ENCODE measurements at regions not wholly inside any gene's neighbourhood (a gene's known extent, or its start where the extent isn't known, plus 50 kb on each side); places are given as distances from the start of the nearest gene placed in this dataset.

DNA sequence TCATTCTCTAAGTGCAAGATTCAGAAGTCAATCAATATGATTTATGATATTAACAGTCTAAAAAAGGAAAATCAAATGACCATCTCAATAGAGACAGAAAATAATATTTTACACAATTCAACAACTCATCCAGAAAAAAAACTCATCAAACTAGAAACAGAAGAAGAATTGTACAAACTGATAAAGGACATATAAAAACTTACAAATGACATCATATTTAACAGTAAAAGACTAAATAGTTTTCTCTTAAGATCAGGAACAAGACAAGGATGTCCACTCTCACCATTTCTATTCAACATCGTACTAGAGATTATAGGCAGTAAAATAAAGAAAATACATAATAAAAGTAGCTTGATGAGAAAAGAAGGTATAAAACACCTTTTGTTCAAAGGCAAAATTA is 527.3 kb downstream of the DACH1 start:
- Histone ChIP-seq H3K27ac (ENCODE audit: low read length) (no peak overlapping the region), H3K4me1 (ENCODE audit: control insufficient read depth, insufficient read depth, low read length) (no peaks in the 10 kb centered on the region), H3K4me3 (ENCODE audit: low read length) (no peak overlapping the region), H3K27me3 (ENCODE audit: control insufficient read depth, insufficient read depth) (no peaks in the 10 kb centered on the region), H3K9me3 (ENCODE audit: control insufficient read depth, low read length) (no peaks in the 10 kb centered on the region)
- 90% methylated on average over 1 of the region's 1 CpG for WGBS
- intact Hi-C loops (cut with DNase I) = no loop called here
- ATAC-seq (no peak), DNase-seq (no peak)

DNA sequence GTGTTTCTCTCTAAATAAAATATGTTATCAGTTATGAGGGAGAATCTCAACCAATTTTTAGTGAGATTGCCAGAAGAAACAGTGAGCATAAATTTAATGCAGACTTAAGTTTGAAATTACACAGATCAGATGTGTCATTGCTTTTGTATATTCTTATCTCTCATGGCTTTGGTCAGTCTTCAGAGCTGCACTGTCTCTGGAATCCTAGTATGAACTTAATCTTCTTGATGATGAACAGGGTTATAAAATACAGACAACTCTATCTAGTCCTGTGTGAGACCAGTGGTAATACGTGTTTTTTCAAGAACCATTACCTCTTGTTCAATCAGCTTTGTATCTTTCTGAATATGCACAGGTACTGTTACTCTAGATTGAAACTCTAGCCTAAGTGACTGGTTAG is 528.0 kb downstream of the DACH1 start:
- no peaks in the 10 kb centered on the region for H3K9me3 ChIP-seq (ENCODE audit: control insufficient read depth, low read length)
- no peaks in the 10 kb centered on the region for H3K4me1 ChIP-seq (ENCODE audit: control insufficient read depth, insufficient read depth, low read length)
- WGBS = 66% methylated on average over 1 of the region's 1 CpG
- no peak overlapping the region for H3K4me3 ChIP-seq (ENCODE audit: low read length)
- H3K27ac ChIP-seq (ENCODE audit: low read length) = no peak overlapping the region
- intact Hi-C loops (cut with DNase I) = no loop called here
- H3K27me3 ChIP-seq (ENCODE audit: control insufficient read depth, insufficient read depth) = no peaks in the 10 kb centered on the region
- no peak for ATAC-seq
- no peak for DNase-seq

DNA sequence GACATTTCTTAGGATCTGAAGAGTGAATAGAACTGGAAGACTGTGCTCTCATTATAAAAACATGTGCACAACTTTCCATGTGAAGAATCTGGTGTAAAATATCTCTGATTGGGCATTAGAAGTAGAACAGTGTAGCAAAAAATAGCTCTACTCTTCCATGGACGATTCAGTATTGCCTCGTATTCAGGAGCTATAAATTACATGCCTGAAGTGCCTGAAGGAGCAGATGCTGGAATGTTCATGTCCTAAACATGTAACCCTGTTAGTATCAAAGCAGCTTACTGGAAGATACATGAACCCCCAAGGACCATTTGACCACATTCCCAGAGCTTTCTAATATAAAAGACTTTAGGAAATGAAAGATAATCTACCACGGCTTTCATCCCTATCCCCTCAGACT is 528.9 kb downstream of the DACH1 start:
- Histone ChIP-seq H3K27me3 (ENCODE audit: control insufficient read depth, insufficient read depth) (no peaks in the 10 kb centered on the region), H3K9me3 (ENCODE audit: control insufficient read depth, low read length) (no peaks in the 10 kb centered on the region), H3K4me3 (ENCODE audit: low read length) (no peak overlapping the region), H3K27ac (ENCODE audit: low read length) (no peak overlapping the region), H3K4me1 (ENCODE audit: control insufficient read depth, insufficient read depth, low read length) (no peaks in the 10 kb centered on the region)
- ATAC-seq = no peak
- intact Hi-C loops (cut with DNase I) = no loop called here
- DNase-seq = no peak
- 60% methylated on average over 3 of the region's 3 CpGs for WGBS

- DNase-seq (no peak), ATAC-seq (no peak)
- Histone ChIP-seq H3K4me1 (ENCODE audit: control insufficient read depth, insufficient read depth, low read length) (no peaks in the 10 kb centered on the region), H3K27me3 (ENCODE audit: control insufficient read depth, insufficient read depth) (no peaks in the 10 kb centered on the region), H3K4me3 (ENCODE audit: low read length) (no peak overlapping the region), H3K9me3 (ENCODE audit: control insufficient read depth, low read length) (no peaks in the 10 kb centered on the region), H3K27ac (ENCODE audit: low read length) (no peak overlapping the region)
- 96% methylated on average over 1 of the region's 1 CpG for WGBS
- intact Hi-C loops (cut with DNase I) = no loop called here
Measured at GRCh38 chr13:71327266-71327665, 539.7 kb downstream of the DACH1 start.

GRCh38 chr13:71325556-71325955 is 541.4 kb downstream of the DACH1 start:
- ATAC-seq (no peak), DNase-seq (no peak)
- Histone ChIP-seq H3K9me3 (ENCODE audit: control insufficient read depth, low read length) (no peaks in the 10 kb centered on the region), H3K4me3 (ENCODE audit: low read length) (no peak overlapping the region), H3K27me3 (ENCODE audit: control insufficient read depth, insufficient read depth) (no peaks in the 10 kb centered on the region), H3K4me1 (ENCODE audit: control insufficient read depth, insufficient read depth, low read length) (no peaks in the 10 kb centered on the region), H3K27ac (ENCODE audit: low read length) (no peak overlapping the region)
- intact Hi-C loops (cut with DNase I) = no loop called here
- WGBS = 90% methylated on average over 3 of the region's 3 CpGs

DNA sequence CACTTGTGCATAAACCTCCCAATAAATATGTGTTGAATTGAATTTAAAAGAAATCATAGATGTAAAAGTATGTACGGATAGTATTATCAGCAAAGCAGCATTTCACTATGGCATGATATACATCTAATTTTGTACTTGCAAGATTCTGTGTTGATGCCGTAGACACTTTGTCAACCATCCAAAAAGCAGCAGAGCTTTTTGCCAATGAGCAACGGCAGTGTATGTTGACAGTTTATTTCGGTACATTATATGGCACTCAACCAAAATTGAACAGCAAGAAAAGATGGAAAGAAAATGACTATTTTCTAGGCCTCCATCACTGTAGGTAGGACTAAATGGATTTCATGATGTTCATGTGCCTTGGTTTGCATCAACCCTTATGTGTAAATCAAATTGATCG is 543.7 kb downstream of the DACH1 start:
- intact Hi-C loops (cut with DNase I) = no loop called here

DNA sequence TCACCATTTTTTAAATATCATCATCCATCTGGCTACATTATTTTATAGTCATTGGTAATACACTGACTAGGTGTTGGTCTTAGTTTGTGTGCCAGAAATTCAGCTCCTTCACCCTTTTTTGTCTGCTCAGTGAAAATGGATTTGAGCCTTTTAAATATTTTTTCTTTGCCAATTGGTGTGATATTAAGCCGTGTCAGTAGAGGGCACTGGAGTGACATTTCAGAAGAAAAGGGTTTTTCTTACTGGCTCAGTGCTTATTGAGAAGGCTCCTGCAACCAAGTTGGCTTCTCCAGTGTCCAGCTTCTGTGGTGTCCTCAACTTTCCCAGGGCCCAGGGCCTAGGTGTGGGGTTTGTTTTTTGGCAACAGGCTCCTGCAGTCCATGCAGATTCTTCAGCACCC is 546.6 kb downstream of the DACH1 start:
- no peak for ATAC-seq

More for the DNA sequence above, 543.7 kb downstream of the DACH1 start:
- ATAC-seq (no peak), DNase-seq (no peak)
- H3K9me3 ChIP-seq (ENCODE audit: control insufficient read depth, low read length) = no peaks in the 10 kb centered on the region
- H3K27ac ChIP-seq (ENCODE audit: low read length) = no peak overlapping the region
- H3K4me3 ChIP-seq (ENCODE audit: low read length) = no peak overlapping the region
- no peaks in the 10 kb centered on the region for H3K4me1 ChIP-seq (ENCODE audit: control insufficient read depth, insufficient read depth, low read length)
- H3K27me3 ChIP-seq (ENCODE audit: control insufficient read depth, insufficient read depth) = no peaks in the 10 kb centered on the region
- WGBS = 74% methylated on average over 5 of the region's 5 CpGs

GRCh38 chr13:71316792-71317363 is 550.1 kb downstream of the DACH1 start:
- no peak for ATAC-seq
- Histone ChIP-seq H3K4me1 (ENCODE audit: control insufficient read depth, insufficient read depth, low read length) (no peaks in the 10 kb centered on the region), H3K27me3 (ENCODE audit: control insufficient read depth, insufficient read depth) (no peaks in the 10 kb centered on the region), H3K9me3 (ENCODE audit: control insufficient read depth, low read length) (no peaks in the 10 kb centered on the region), H3K27ac (ENCODE audit: low read length) (no peak overlapping the region), H3K4me3 (ENCODE audit: low read length) (no peak overlapping the region)
- no peak for DNase-seq
- WGBS = 65% methylated on average over 3 of the region's 3 CpGs
- intact Hi-C loops (cut with DNase I) = no loop called here

More for the DNA sequence above, 546.6 kb downstream of the DACH1 start:
- no peaks in the 10 kb centered on the region for H3K4me1 ChIP-seq (ENCODE audit: control insufficient read depth, insufficient read depth, low read length)
- H3K27me3 ChIP-seq (ENCODE audit: control insufficient read depth, insufficient read depth) = no peaks in the 10 kb centered on the region
- intact Hi-C loops (cut with DNase I) = no loop called here
- WGBS = 85% methylated on average over 1 of the region's 1 CpG
- H3K27ac ChIP-seq (ENCODE audit: low read length) = no peak overlapping the region
- no peak overlapping the region for H3K4me3 ChIP-seq (ENCODE audit: low read length)
- no peaks in the 10 kb centered on the region for H3K9me3 ChIP-seq (ENCODE audit: control insufficient read depth, low read length)
- no peak for DNase-seq

DNA sequence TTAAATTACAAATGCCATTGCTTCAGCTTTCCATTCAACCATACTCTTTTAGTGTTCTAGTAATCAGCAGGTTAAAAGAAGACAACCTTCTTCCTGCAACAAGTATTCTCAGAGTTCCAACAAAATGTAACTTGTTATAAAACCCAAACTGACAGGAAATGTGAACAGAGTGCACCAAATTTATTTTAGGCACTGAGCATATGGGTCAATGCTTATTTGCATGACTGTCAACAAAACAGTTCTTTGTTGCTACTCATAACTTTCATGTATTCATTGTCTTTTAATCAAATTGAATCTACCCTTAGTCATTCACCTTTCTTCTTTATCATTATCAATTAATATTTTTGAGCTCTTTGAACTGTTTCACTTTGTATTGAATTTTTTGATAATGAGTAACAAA is 554.1 kb downstream of the DACH1 start:
- DNase-seq (no peak), ATAC-seq (no peak)
- no peaks in the 10 kb centered on the region for H3K4me1 ChIP-seq (ENCODE audit: control insufficient read depth, insufficient read depth, low read length)
- no peak overlapping the region for H3K27ac ChIP-seq (ENCODE audit: low read length)
- no peak overlapping the region for H3K4me3 ChIP-seq (ENCODE audit: low read length)
- no peaks in the 10 kb centered on the region for H3K9me3 ChIP-seq (ENCODE audit: control insufficient read depth, low read length)
- H3K27me3 ChIP-seq (ENCODE audit: control insufficient read depth, insufficient read depth) = no peaks in the 10 kb centered on the region
- intact Hi-C loops (cut with DNase I) = no loop called here

GRCh38 chr13:71309905-71310304 is 557.1 kb downstream of the DACH1 start:
- no peak for ATAC-seq
- WGBS = 79% methylated on average over 4 of the region's 4 CpGs
- H3K4me3 ChIP-seq (ENCODE audit: low read length) = peak overlapping the region; percentile 9
- H3K27ac ChIP-seq (ENCODE audit: low read length) = no peak overlapping the region
- no peaks in the 10 kb centered on the region for H3K27me3 ChIP-seq (ENCODE audit: control insufficient read depth, insufficient read depth)
- no peaks in the 10 kb centered on the region for H3K4me1 ChIP-seq (ENCODE audit: control insufficient read depth, insufficient read depth, low read length)
- DNase-seq = no peak
- H3K9me3 ChIP-seq (ENCODE audit: control insufficient read depth, low read length) = no peaks in the 10 kb centered on the region
- intact Hi-C loops (cut with DNase I) = no loop called here

DNA sequence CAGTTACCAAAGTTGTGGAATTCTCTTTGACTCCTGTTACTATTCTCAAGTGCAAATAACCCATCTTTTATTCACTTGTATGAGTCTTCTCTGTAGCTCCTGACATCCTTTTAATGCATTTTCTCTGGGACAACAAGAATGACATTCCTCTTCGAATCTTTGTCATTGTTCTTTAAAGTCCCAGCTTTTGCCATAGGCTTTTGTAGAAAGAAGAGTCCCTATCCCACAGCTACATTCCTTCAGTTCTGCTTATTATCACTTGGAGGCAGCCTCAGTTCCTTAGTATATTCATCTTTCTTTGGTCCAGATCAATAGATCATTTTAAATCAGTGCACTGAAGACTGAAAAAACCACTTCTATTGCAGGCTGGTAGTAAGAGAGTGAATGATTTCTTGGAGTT is 560.2 kb downstream of the DACH1 start:
- Histone ChIP-seq H3K27me3 (ENCODE audit: control insufficient read depth, insufficient read depth) (no peaks in the 10 kb centered on the region), H3K9me3 (ENCODE audit: control insufficient read depth, low read length) (no peaks in the 10 kb centered on the region), H3K4me3 (ENCODE audit: low read length) (no peak overlapping the region), H3K4me1 (ENCODE audit: control insufficient read depth, insufficient read depth, low read length) (no peaks in the 10 kb centered on the region), H3K27ac (ENCODE audit: low read length) (no peak overlapping the region)
- intact Hi-C loops (cut with DNase I) = no loop called here
- DNase-seq (no peak), ATAC-seq (no peak)
- WGBS = 79% methylated on average over 1 of the region's 1 CpG

DNA sequence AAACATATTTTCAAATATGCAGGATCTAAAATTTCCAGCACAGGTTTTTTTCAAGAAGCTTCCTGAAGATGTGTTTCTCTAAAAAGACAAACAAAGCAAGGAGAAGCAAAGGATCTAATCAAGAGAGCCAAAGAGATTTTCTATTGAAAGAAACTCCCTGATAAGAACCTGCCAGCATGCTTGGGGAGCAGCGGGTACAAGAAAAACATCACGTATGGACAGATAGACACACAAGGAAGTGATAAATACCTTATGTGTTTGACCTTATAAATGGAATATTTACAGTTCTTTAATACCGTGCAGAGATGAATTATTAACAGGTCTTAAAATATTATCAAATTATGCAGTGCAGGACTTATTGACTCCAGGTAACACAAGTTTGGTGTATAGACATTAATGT is 562.1 kb downstream of the DACH1 start:
- H3K27me3 ChIP-seq (ENCODE audit: control insufficient read depth, insufficient read depth) = no peaks in the 10 kb centered on the region
- DNase-seq (no peak), ATAC-seq (no peak)
- H3K9me3 ChIP-seq (ENCODE audit: control insufficient read depth, low read length) = no peaks in the 10 kb centered on the region
- H3K27ac ChIP-seq (ENCODE audit: low read length) = no peak overlapping the region
- H3K4me3 ChIP-seq (ENCODE audit: low read length) = no peak overlapping the region
- intact Hi-C loops (cut with DNase I) = no loop called here
- no peaks in the 10 kb centered on the region for H3K4me1 ChIP-seq (ENCODE audit: control insufficient read depth, insufficient read depth, low read length)
- 34% methylated on average over 3 of the region's 3 CpGs for WGBS

Measured in right cardiac atrium (tissue), 5 donors.